ENCODE measurements at regions not wholly inside any gene's neighbourhood (a gene's known extent, or its start where the extent isn't known, plus 50 kb on each side); places are given as distances from the start of the nearest gene placed in this dataset.
A peak's percentile ranks its signal among the peaks of the same experiment; 100 is the strongest.
"Not testable (repeated sequence)": the region's sequence is repeated elsewhere in the genome, so short reads cannot be mapped to it uniquely, and the experiment has no call there.

GRCh38 chr5:153237671-153238332 lies 252.7 kb upstream of the GRIA1 start:
- DNase-seq (ENCODE audit: low read depth in 3 of 3): no peak

DNA sequence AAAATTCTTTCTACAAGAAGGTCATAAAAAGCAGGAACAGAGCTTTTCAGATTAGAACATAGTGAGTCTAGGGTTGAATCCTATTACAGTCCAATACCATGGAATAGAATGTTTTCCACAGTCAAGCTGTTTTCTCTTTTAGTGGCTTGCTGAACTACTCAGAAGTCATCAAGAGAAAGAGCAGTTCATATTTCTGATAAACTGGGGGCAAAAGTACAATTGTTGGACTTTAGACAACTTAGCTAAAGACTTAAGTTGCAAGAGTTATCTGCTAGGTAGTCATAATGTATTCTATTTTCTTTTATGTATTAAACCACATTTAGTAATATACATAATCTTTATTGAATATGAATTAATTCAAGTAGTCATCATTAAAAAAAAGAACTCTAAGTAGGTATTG lies 233.1 kb upstream of the GRIA1 start:
- DNase-seq (ENCODE audit: low read depth in 3 of 3): no peak

DNA sequence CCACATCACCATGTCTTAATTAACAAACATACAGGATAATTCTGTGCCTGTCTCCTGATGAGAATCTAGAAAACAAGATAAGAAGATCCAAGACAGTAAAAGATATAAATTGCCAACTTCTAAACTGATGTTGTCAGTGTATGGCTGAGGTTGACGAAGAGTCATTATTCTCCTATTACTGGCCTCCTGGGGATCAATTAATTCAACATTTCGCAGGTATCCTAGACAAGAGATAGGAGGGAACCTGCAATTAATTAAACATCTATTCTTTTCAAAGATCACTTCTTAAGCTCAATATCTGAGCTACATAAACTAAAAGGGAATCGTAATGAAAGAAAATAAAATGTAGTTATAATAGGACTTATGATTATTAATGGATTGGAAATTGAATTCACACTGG lies 232.0 kb upstream of the GRIA1 start:
- DNase-seq (ENCODE audit: low read depth in 3 of 3): no peak

- DNase-seq (ENCODE audit: low read depth in 3 of 3): no peak
Observed at GRCh38 chr5:153267506-153267905, 223.0 kb upstream of the GRIA1 start.

DNA sequence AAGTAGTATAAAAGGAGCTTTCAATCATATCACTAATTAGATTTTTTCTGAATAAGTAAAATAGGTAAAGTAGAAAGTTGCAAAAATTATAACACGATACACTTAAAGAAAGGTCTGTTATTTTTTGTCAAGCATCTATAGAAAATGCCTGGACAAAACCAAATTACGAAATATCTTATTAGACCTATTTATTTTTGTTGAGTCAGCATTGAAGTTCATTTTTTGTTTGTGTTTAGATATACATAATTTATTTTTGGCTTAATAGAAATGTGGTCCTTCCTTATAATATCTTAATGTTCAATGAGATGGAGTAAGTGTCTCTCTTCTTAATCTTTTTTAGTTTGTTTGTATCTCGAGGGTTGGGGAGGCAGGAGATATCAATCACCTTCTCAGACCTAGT lies 214.8 kb upstream of the GRIA1 start:
- no peak for DNase-seq (ENCODE audit: low read depth in 3 of 3)

- DNase-seq (ENCODE audit: low read depth in 3 of 3): no peak
Observed at GRCh38 chr5:153276151-153276550, 214.3 kb upstream of the GRIA1 start.

DNA sequence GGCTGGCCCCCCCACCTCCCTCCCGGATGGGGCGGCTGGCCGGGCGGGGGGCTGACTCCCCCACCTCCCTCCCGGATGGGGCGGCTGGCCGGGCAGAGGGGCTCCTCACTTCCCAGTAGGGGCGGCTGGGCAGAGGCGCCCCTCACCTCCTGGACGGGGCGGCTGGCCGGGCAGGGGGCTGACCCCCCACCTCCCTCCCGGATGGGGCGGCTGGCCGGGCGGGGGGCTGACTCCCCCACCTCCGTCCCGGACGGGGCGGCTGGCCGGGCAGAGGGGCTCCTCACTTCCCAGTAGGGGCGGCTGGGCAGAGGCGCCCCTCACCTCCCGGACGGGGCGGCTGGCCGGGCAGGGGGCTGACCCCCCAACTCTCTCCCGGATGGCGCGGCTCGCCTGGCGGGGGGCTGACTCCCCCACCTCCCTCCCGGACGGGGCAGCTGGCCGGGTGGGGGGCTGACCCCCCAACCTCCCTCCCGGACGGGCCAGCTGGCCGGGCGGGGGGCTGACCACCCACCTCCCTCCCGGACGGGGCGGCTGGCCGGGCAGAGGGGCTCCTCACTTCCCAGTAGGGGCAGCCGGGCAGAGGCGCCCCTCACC lies 194.1 kb upstream of the GRIA1 start:
- DNase-seq (ENCODE audit: low read depth in 3 of 3): not testable (repeated sequence)

- no peak for DNase-seq (ENCODE audit: low read depth in 3 of 3)
Observed at GRCh38 chr5:153299891-153300290, 190.6 kb upstream of the GRIA1 start.

GRCh38 chr5:153308282-153308681 lies 182.2 kb upstream of the GRIA1 start:
- DNase-seq (ENCODE audit: low read depth in 3 of 3): no peak

GRCh38 chr5:153318556-153318955 lies 171.9 kb upstream of the GRIA1 start:
- DNase-seq (ENCODE audit: low read depth in 3 of 3): no peak

DNA sequence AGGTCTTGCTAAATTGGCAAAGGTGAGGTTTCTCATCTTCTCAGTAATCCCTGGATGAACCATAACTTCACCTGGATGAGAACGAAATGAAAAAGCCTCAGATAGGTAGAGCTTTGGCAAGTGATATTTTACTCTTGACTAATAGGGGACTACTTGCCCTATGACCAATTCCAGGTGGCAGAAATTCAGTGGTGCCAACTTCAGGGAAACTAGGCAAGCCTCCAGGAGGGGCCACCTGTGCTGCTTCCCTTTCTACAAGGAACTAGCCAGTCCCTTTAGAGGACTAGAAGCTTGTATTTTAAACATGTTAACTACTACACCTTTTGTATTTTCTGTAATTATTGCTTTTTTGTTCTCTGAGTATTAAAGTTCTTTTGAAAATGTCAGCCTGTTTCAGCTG lies 169.0 kb upstream of the GRIA1 start:
- no peak for DNase-seq (ENCODE audit: low read depth in 3 of 3)

- no peak for DNase-seq (ENCODE audit: low read depth in 3 of 3)
Observed at GRCh38 chr5:153340139-153340538, 150.3 kb upstream of the GRIA1 start.

DNA sequence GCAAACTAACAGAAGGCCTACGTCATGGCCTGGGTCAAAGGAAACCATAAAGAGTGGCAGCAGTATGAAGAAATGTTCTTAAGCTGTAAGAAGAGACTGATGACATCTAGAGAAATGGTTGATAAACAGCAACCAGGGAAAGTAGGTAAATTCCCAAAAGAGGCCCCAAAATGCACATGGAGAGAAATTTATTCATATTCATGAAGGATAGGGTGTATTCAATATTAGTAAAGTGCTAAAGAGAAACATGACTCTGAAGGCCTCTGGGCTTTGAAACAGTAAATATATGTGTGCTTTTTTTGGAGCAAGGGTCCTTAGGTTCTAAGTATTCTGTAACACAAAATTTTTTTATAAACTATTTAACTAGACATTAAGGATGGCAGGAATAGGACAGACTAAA lies 149.7 kb upstream of the GRIA1 start:
- DNase-seq (ENCODE audit: low read depth in 3 of 3): no peak

GRCh38 chr5:153342487-153342886 lies 148.0 kb upstream of the GRIA1 start:
- no peak for DNase-seq (ENCODE audit: low read depth in 3 of 3)

GRCh38 chr5:153347611-153348010 lies 142.9 kb upstream of the GRIA1 start:
- no peak for DNase-seq (ENCODE audit: low read depth in 3 of 3)

DNA sequence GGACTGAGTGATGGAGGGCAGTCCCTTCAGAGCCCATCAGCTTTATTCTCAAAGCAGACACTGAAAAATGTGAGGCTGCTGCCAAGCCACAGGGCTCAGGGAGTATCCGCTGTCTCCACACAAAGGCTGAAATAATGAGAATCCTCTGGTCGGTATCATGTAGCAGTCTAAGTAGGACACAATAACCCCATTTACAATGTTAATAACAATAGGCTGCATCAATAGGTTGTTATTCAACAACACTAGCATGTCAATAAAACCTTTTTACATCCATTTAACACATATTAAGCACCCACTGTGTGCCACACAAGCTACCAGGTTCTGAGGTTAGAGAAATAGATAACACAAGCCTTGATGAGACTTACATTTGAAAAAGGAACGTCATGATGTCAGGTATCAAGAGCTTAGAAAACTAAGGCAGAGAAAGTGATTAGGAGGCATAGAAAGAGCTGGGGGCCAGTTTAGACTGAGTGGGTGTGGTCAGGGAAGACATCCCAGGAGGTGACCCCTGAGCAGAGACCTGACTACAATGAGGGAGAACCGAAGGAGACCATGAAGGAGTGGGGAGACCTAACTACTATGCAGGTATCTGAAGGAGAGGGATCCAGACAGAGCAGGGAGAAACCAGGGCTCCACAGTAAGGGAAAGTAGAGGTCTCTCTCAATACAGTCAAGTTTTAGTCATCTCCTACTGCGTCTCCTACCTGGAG lies 140.1 kb upstream of the GRIA1 start:
- DNase-seq (ENCODE audit: low read depth in 3 of 3): no peak

DNA sequence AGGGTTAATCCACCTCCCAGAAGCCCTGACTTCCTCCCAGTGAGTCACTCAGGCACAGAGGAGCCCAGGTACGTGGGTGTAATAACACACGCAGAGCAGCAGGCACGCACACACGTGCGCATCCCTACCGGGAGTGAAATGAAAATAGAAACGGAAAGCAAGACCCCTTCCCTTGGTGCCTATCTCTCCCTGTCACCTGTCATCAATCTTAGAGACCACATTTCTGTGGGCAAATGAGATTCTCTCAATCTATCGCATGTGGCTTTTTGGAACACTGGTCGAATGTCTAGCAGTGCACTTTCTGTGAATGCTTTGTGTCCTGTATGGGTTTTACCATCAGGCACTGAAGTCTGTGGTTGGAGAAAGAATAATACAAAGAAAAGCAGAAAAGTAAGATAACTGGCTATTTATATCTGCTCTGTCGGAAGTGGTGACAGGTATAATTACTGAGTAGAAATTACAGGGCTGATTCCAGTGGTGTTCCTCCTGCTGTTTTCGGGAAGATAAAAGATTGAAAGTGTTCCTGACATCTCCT lies 137.7 kb upstream of the GRIA1 start:
- peak in 2 of 3 donors; percentile 1 to 2 for DNase-seq (ENCODE audit: low read depth in 3 of 3)

- no peak for DNase-seq (ENCODE audit: low read depth in 3 of 3)
Observed at GRCh38 chr5:153357493-153358112, 132.9 kb upstream of the GRIA1 start.

DNA sequence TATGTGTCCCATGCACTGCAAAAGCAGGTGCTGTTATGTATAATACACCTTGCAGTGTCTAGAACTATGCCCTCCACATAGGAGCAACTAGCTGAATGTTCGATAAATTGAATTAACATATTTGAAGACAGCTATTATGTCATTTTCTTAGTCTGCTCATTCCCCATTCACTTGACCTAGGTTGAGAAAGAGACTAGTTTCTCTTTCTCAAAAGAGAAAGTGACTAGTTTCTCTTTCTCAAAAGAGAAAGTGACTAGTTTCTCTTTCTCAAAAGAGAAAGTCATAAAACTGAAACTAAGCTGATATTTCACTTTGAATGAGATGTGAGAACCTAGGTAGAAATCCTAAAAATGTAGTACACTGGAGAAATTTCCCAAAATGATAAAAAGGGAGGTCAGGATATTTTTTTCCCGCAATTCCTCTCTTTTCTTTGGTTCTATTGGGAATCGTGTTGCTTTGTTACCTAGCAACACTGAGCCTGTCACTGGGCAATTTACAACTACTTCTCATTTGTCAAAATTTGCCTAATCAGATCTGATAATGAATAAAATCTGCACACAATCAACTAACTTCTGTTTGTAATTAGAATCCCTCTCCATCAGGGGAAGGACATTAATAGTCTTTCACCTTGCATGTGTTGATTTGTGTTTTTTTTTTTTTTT lies 132.0 kb upstream of the GRIA1 start:
- no peak for DNase-seq (ENCODE audit: low read depth in 3 of 3)

GRCh38 chr5:153360860-153361259 lies 129.6 kb upstream of the GRIA1 start:
- DNase-seq (ENCODE audit: low read depth in 3 of 3): no peak

GRCh38 chr5:153361735-153362409 lies 128.6 kb upstream of the GRIA1 start:
- DNase-seq (ENCODE audit: low read depth in 3 of 3): no peak
